ENCODE measurements at regions not wholly inside any gene's neighbourhood (a gene's known extent, or its start where the extent isn't known, plus 50 kb on each side); places are given as distances from the start of the nearest gene placed in this dataset.

GRCh38 chr3:107947203-107947602, 143.6 kb downstream of the CD47 start:
- POLR2A ChIA-PET = no interaction called here
- Mint-ChIP-seq H3K4me1 (peaks cover 0 to 9% (median under 1%) of the 10 kb centered on the region in 4 donors), H3K9me3 (no peaks in the 10 kb centered on the region), H3K36me3 (no peaks in the 10 kb centered on the region), H3K4me3 (no peak overlapping the region), H3K27ac (no peak overlapping the region), H3K27me3 (no peaks in the 10 kb centered on the region)
- ATAC-seq (no peak), DNase-seq (no peak)

GRCh38 chr3:107946700-107947099, 144.1 kb downstream of the CD47 start:
- Mint-ChIP-seq H3K4me1 (peaks cover 0 to 14% (median under 1%) of the 10 kb centered on the region in 4 donors), H3K27ac (no peak overlapping the region), H3K4me3 (no peak overlapping the region), H3K36me3 (no peaks in the 10 kb centered on the region), H3K9me3 (no peaks in the 10 kb centered on the region), H3K27me3 (no peaks in the 10 kb centered on the region)
- ATAC-seq = no peak
- no peak for DNase-seq
- POLR2A ChIA-PET = no interaction called here

- DNase-seq = no peak
- Mint-ChIP-seq H3K4me3 (no peak overlapping the region), H3K9me3 (no peaks in the 10 kb centered on the region), H3K36me3 (no peaks in the 10 kb centered on the region), H3K27ac (no peak overlapping the region), H3K4me1 (peaks cover 0 to 17% (median under 1%) of the 10 kb centered on the region in 4 donors), H3K27me3 (no peaks in the 10 kb centered on the region)
- POLR2A ChIA-PET = interaction anchor here (0.6 kb wide), 1 partner anchor 86 kb away, joined by 3 read pairs; no protein-coding TSS in a partner anchor
- ATAC-seq = no peak
These were observed 145.3 kb downstream of the CD47 start for GRCh38 chr3:107945417-107946094.

GRCh38 chr3:107943786-107944523, 146.9 kb downstream of the CD47 start:
- no peaks in the 10 kb centered on the region for H3K9me3 Mint-ChIP-seq
- no peaks in the 10 kb centered on the region for H3K36me3 Mint-ChIP-seq
- no peaks in the 10 kb centered on the region for H3K27me3 Mint-ChIP-seq
- H3K4me1 Mint-ChIP-seq = peaks cover 0 to 17% (median under 1%) of the 10 kb centered on the region in 4 donors
- no peak overlapping the region for H3K4me3 Mint-ChIP-seq
- POLR2A ChIA-PET = no interaction called here
- DNase-seq = no peak
- ATAC-seq = no peak
- no peak overlapping the region for H3K27ac Mint-ChIP-seq

GRCh38 chr3:107942951-107943749, 147.7 kb downstream of the CD47 start:
- no peak for DNase-seq
- Mint-ChIP-seq H3K27me3 (no peaks in the 10 kb centered on the region), H3K27ac (peak overlapping the region in 1 of 10 donors; percentile 19), H3K4me1 (peaks cover 0 to 19% (median 2%) of the 10 kb centered on the region in 4 donors), H3K4me3 (no peak overlapping the region), H3K36me3 (no peaks in the 10 kb centered on the region), H3K9me3 (no peaks in the 10 kb centered on the region)
- POLR2A ChIA-PET = no interaction called here
- ATAC-seq = no peak

- Mint-ChIP-seq H3K27me3 (no peaks in the 10 kb centered on the region), H3K4me1 (peaks cover 0 to 22% (median 3%) of the 10 kb centered on the region in 4 donors), H3K27ac (peak overlapping the region in 1 of 10 donors; percentile 34), H3K9me3 (no peaks in the 10 kb centered on the region), H3K36me3 (no peaks in the 10 kb centered on the region), H3K4me3 (no peak overlapping the region)
- POLR2A ChIA-PET = no interaction called here
- ATAC-seq = no peak
- DNase-seq = no peak
These were observed 148.6 kb downstream of the CD47 start for GRCh38 chr3:107942244-107942643.

- H3K4me3 Mint-ChIP-seq = no peak overlapping the region
- H3K27me3 Mint-ChIP-seq = no peaks in the 10 kb centered on the region
- H3K27ac Mint-ChIP-seq = no peak overlapping the region
- DNase-seq (no peak), ATAC-seq (no peak)
- POLR2A ChIA-PET = no interaction called here
- peaks cover 0 to under 1% (median 0%) of the 10 kb centered on the region in 9 donors for H3K9me3 Mint-ChIP-seq
- H3K4me1 Mint-ChIP-seq = peaks cover 0 to 22% (median 3%) of the 10 kb centered on the region in 4 donors
- H3K36me3 Mint-ChIP-seq = peaks cover 0 to 2% (median 0%) of the 10 kb centered on the region in 3 donors
These were observed 151.0 kb downstream of the CD47 start for GRCh38 chr3:107939691-107940442.

GRCh38 chr3:107938143-107938542, 152.7 kb downstream of the CD47 start:
- Mint-ChIP-seq H3K27me3 (no peaks in the 10 kb centered on the region), H3K36me3 (peaks cover 0 to 8% (median 7%) of the 10 kb centered on the region in 3 donors), H3K4me1 (peaks cover 0 to 19% (median 3%) of the 10 kb centered on the region in 4 donors), H3K4me3 (no peak overlapping the region), H3K27ac (peak overlapping the region in 2 of 10 donors; percentile 28 to 43), H3K9me3 (peaks cover 0 to 15% (median 6%) of the 10 kb centered on the region in 9 donors)
- POLR2A ChIA-PET = interaction anchor here (1.0 kb wide), 1 partner anchor 38 kb away, joined by 5 read pairs; no protein-coding TSS in a partner anchor
- ATAC-seq (no peak), DNase-seq (peak in 2 of 10 donors; percentile 9 to 21)

- H3K27me3 Mint-ChIP-seq = no peaks in the 10 kb centered on the region
These were observed 156.0 kb downstream of the CD47 start for GRCh38 chr3:107934808-107935207.

GRCh38 chr3:107933450-107933849, 157.4 kb downstream of the CD47 start:
- DNase-seq (no peak), ATAC-seq (no peak)
- H3K9me3 Mint-ChIP-seq = peaks cover 2 to 20% (median 8%) of the 10 kb centered on the region in 9 donors
- POLR2A ChIA-PET = no interaction called here
- no peak overlapping the region for H3K27ac Mint-ChIP-seq
- H3K4me1 Mint-ChIP-seq = peaks cover 0 to 5% (median 3%) of the 10 kb centered on the region in 4 donors
- peaks cover 0 to 13% (median 12%) of the 10 kb centered on the region in 3 donors for H3K36me3 Mint-ChIP-seq
- H3K4me3 Mint-ChIP-seq = no peak overlapping the region
- no peaks in the 10 kb centered on the region for H3K27me3 Mint-ChIP-seq

More at GRCh38 chr3:107934808-107935207, 156.0 kb downstream of the CD47 start:
- Mint-ChIP-seq H3K4me3 (no peak overlapping the region), H3K27ac (no peak overlapping the region), H3K4me1 (peaks cover 0 to 5% (median 3%) of the 10 kb centered on the region in 4 donors), H3K36me3 (peaks cover 0 to 13% (median 12%) of the 10 kb centered on the region in 3 donors), H3K9me3 (peaks cover 2 to 20% (median 8%) of the 10 kb centered on the region in 9 donors)
- ATAC-seq = no peak
- POLR2A ChIA-PET = no interaction called here
- DNase-seq = no peak

GRCh38 chr3:107931326-107931725, 159.5 kb downstream of the CD47 start:
- Mint-ChIP-seq H3K36me3 (peaks cover 0 to 13% (median 12%) of the 10 kb centered on the region in 3 donors), H3K27me3 (peaks cover 0 to 5% (median 0%) of the 10 kb centered on the region in 5 donors), H3K9me3 (peaks cover 2 to 20% (median 8%) of the 10 kb centered on the region in 9 donors), H3K4me3 (no peak overlapping the region), H3K4me1 (peaks cover 6 to 16% (median 10%) of the 10 kb centered on the region in 4 donors), H3K27ac (no peak overlapping the region)
- DNase-seq (no peak), ATAC-seq (no peak)
- POLR2A ChIA-PET = no interaction called here

- POLR2A ChIA-PET = interaction anchor here (1.6 kb wide), 1 partner anchor 474 kb away, joined by 5 read pairs; no protein-coding TSS in a partner anchor
- no peak overlapping the region for H3K27ac Mint-ChIP-seq
- DNase-seq (no peak), ATAC-seq (no peak)
- peaks cover 2 to 17% (median 8%) of the 10 kb centered on the region in 9 donors for H3K9me3 Mint-ChIP-seq
- H3K4me3 Mint-ChIP-seq = no peak overlapping the region
- H3K4me1 Mint-ChIP-seq = peaks cover 7 to 22% (median 10%) of the 10 kb centered on the region in 4 donors
- H3K27me3 Mint-ChIP-seq = peaks cover 0 to 8% (median 3%) of the 10 kb centered on the region in 5 donors
- peaks cover 0 to 12% (median 8%) of the 10 kb centered on the region in 3 donors for H3K36me3 Mint-ChIP-seq
These were observed 161.7 kb downstream of the CD47 start for GRCh38 chr3:107929088-107929487.
